NB4 (cell line): ENCODE measurements at regions not wholly inside any gene's neighbourhood (a gene's known extent, or its start where the extent isn't known, plus 50 kb on each side); places are given as distances from the start of the nearest gene placed in this dataset.

Source experiments
- POLR2A ChIP-seq: IDR thresholded peaks from 2 replicates; pipeline ENCODE4 v1.6.1; 2011; ENCODE audit warnings: mild to moderate bottlenecking; ENCODE audit not compliant: insufficient read length; ENCODE audit errors: extremely low read depth
- TF ChIP-seq, protein P1 (sequence below): IDR thresholded peaks from one replicate; pipeline ENCODE4 v1.5.1; 2012; ENCODE audit warnings: low read depth, low read length

DNA sequence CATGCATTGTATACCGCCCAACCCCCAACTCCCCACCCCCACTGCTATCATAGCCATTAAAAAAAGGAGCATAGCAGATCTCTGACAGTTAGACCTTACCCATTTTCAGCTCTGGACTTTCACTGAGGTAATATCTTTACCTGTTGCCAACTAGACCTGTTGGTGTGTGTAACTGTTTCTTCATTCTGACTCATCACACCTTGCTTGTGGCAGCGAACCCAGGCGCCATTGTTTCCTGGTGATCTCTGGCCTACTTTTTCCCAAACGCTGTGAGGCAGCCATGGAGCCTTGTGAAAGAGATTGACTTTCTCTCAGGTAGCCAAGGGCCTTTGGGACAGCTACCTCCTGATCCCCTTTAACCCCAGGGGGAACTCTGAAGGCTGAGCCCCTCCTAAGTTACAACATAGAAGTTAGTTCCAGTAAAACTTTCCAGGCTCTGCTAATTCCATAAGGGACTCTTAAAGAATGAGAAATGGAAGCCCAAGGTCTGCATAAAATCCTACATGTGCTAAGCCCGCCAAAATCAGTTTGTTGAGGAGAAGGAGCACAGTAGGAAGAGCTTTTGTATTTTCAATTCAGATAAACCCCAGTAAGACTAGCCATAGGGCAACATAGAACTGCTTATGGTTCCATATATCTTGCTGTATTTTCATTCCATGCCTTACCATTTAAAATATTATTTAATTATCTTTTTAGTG, 196.1 kb upstream of the CAMK1G start:
- TF ChIP-seq, protein P1, sequence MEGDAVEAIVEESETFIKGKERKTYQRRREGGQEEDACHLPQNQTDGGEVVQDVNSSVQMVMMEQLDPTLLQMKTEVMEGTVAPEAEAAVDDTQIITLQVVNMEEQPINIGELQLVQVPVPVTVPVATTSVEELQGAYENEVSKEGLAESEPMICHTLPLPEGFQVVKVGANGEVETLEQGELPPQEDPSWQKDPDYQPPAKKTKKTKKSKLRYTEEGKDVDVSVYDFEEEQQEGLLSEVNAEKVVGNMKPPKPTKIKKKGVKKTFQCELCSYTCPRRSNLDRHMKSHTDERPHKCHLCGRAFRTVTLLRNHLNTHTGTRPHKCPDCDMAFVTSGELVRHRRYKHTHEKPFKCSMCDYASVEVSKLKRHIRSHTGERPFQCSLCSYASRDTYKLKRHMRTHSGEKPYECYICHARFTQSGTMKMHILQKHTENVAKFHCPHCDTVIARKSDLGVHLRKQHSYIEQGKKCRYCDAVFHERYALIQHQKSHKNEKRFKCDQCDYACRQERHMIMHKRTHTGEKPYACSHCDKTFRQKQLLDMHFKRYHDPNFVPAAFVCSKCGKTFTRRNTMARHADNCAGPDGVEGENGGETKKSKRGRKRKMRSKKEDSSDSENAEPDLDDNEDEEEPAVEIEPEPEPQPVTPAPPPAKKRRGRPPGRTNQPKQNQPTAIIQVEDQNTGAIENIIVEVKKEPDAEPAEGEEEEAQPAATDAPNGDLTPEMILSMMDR, result no peak
- no peak for TF ChIP-seq POLR2A
